ENCODE measurements at regions not wholly inside any gene's neighbourhood (a gene's known extent, or its start where the extent isn't known, plus 50 kb on each side); places are given as distances from the start of the nearest gene placed in this dataset.
A peak's percentile ranks its signal among the peaks of the same experiment; 100 is the strongest.
"Not testable (repeated sequence)": the region's sequence is repeated elsewhere in the genome, so short reads cannot be mapped to it uniquely, and the experiment has no call there.

DNA sequence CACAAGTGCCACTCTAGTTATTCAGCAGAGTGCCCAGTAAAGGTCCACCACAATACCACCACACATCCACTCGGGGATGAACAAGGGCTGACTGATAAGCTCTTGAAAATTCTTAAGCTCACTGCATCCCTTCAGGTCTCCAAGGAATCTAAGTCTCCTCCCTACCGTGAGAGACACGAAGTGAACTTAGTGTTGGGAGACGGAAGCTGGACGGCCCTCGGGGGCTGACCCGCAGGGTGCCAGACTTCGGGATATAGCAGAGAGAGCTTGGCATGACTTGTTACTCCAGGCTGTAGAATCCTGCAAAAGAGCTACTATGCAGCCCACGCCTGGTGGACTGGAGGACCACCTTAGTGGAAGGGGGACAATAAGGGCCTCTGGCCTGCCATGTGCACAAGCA is 75.1 kb downstream of the LYZL1 start:
- DNase-seq (ENCODE audit: low spot score): not testable (repeated sequence)

DNA sequence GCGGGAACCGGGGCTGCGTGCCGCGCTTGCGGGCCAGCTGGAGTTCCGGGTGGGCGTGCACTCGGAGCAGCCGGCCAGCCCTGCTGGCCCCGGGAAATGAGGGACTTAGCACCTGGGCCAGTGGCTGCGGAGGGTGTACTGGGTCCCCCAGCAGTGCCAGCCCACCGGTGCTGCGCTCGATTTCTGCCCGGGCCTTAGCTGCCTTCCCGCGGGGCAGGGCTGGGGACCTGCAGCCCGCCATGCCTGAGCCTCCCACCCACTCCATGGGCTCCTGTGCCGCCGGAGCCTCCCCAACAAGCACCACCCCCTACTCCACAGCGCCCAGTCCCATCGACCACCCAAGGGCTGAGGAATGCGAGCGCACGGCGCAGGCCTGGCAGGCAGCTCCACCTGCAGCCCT is 77.3 kb downstream of the LYZL1 start:
- DNase-seq (ENCODE audit: low spot score): not testable (repeated sequence)

DNA sequence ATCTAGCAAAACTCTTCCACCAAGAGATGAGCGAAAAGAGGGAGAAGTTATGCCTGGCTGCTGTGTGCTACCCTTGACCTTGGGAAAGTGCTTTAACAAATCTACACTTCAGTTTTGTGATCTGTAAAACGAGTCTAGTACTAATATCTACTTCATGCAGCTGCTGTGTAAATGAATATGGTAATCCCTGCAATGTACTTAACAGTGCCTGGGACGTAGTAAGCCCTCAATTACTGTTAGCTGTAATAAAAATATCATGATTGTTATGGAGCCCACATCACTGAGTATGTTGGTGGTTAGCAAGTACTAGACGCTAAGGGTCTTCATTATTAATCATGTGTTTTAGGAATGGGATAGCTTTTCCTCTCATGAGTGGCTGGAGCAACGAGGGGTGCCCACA is 80.5 kb downstream of the LYZL1 start:
- DNase-seq (ENCODE audit: low spot score): no peak

DNA sequence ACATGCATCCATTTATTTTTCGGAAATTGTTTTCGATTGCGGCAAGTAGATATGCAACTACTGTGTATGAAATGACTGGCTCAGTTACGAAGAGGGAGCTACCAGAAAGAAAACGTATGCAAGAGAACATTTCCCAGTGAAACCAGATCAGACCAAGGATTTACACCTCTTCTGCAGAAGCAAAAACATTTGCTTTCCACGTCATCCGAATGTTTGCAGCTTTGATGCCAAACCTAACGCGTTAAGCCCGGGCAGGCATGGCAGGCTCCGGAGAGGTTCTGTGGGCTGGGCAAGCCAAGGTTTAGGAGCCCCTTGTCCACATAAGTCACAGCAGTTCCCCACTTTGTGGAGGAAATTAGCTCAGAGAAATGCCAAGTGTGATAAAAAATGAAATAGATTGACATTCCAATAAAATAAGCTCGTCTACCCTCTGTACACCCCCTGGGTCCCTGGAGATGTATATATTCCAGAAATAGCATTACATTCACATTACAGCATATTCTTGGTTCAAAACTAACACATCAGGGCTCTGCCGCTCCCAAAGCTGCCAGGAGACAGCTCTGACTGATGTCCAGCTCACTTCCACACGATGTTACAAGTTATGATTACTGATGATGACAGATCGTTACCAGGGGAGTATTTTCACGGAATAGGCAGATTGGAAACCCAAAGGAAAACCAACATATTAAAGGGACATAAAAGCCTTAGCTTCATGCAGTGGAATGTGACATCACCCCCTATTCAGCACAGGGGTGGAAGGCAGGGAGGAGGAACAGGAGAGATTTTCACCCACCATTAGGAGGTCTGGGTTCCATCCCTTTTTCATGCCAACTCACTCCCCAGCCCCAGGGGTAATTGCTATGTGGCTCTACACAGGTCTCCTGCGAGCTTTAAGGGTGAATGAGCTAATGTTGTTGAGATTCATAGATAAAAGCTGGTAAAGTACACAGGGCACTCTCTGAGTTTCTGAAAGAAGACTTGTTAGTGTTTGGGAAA is 81.5 kb downstream of the LYZL1 start:
- DNase-seq (ENCODE audit: low spot score): no peak

DNA sequence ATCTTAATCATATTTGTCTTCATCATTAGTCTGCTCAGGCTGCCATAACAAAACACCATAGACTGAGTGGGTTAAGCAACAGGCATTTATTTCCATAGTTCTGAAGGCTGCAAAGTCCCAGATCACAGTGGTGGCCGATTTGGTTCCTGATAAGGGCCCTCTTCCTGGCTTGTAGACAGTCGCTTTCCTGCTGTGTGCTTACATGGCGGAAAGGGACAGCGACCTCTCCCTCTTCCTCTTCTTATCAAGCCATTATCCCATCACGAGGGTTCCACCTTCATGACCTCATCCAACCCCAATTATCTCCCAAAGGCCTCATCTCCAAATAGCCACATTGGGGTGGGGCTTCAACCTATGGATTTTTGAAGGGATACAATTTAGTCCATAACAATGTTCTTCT is 84.0 kb downstream of the LYZL1 start:
- DNase-seq (ENCODE audit: low spot score): no peak

DNA sequence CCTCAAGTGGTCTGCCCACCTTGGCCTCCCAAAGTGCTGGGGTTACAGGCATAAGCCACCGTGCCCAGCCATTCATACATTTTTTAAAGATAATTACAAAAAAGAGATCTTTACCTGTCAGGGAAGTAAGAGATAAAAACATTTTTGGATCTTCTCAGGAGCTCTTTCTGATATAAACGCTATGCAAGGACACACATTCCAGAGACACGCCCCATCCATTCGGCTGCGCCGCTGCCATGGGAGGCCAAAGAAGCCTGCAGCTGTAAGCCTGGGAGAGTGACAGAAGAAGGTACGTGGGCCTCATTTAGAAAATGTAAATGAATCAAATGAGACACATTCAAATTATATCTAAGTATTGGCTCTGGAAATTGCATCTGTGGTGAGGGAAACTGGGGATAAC is 85.3 kb downstream of the LYZL1 start:
- DNase-seq (ENCODE audit: low spot score): no peak

DNA sequence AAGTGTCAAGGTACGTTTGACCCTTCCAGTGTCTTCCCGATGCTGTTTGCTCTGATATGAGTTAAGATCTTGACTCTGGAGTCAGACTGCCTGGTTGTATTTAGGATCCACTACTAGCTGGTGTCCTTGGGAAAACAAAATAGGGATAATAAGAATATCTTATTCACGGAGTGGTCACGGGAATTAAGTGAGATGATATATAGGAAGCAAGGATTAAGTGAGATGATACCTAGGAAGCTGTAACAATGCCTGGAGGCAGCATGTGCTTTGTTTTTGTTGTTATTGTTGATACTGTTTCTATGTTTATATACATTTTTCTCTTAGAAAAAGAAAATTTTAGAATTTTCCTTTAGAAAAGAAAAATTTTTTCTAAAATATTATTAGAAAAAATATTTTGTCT is 87.0 kb downstream of the LYZL1 start:
- no peak for DNase-seq (ENCODE audit: low spot score)

DNA sequence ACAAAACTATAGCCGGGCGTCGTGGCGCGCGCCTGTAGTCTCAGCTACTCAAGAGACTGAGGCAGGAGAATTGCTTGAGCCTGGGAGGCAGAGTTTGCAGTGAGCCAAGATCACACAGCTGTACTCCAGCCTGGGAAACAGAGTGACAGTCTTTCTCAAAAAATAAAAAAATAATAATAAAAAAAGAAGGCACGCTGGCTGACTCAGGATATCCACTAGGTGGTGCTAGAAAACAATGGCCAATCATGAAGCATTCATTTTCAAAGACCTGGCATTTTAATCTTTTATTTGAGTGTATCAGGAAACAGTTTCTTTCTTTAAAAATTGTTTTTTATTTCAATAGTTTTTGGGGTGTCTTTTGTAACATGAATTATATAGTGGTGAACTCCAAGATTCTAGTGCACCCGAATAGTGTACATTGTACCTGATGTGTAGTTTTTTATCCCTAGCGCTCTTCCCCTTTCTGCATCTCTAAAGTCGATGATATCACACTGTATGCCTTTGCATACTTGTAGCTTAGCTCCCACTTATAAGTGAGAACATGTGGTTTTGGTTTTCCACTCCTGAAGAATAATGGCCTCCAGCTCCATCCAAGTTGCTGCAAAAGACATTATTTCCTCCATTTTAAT is 88.6 kb downstream of the LYZL1 start:
- peak; percentile 15 for DNase-seq (ENCODE audit: low spot score)

DNA sequence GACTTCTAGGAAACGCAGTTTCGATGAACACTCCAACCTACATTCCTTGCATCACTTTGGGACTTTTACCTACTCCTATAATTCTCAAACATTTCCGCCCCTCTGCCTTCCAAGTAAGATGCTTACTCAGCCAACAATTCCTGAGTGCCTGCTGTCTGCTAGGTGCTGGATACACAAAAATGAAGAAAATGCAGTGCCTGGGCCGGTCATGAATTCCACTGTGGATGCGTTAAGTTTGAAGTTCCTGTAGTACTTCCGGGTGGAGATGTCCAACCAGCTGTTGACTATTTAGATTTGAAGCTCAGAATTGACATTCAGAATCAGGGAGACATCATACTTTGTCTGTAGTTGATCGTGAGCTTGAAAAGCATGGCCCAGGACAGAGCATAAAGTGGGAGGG is 89.2 kb downstream of the LYZL1 start:
- no peak for DNase-seq (ENCODE audit: low spot score)

DNA sequence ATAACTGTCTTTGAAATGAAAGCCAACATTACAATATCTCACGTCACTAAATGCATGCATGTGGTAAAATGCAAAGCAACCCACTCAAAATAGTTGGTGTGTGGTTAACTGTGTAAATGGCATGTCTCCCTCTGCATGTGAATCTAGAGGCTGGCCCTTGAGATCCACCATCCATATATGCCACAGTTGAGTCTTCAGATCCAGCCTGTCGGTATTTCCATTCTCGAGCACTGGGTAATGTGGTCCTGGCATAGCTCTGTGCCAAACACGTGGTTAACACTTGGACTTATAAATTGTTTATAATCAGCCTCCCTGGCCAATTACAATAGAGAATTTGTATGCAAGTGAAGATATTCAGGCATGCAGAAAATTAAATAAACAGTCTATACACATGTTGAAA is 90.3 kb downstream of the LYZL1 start:
- DNase-seq (ENCODE audit: low spot score): no peak

DNA sequence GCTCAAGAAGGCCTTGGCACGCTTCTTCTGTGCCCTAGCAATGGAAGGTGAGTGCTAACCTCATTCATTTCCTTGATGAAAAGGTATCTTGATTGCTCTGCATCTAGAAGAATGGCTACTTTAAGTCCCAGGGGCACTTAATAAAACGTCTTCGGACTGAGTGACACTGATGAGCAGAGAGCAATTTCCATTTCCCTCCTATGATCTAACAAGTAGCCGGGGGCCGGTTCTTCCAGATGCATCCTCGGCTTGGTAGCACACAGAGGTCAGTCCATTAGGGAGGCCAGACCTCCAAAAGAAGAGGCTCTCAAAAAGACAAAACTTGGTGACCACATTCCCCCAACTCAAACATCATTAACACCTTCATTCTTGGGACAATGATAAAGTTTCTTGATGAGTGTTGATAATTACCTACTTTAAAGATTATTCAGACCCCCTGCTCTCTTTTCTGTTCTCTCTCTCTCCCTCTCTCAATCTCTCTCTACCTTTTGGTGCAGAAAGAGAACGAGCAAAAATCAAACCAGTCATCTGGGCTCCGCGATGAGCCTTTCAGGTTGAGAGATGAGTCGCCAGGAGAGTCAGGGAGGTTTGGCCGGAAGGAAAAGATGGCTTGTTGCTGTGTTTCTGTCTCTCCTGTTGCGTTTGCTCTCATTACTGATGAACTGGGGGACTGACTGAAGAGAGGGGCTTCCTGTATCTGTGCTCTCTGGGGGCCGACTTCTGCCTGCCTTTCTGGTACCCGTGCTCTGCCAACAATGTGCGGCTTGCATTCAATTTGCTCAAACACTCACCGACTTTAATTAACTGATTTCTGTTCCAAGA is 91.1 kb downstream of the LYZL1 start:
- not testable (repeated sequence) for DNase-seq (ENCODE audit: low spot score)

DNA sequence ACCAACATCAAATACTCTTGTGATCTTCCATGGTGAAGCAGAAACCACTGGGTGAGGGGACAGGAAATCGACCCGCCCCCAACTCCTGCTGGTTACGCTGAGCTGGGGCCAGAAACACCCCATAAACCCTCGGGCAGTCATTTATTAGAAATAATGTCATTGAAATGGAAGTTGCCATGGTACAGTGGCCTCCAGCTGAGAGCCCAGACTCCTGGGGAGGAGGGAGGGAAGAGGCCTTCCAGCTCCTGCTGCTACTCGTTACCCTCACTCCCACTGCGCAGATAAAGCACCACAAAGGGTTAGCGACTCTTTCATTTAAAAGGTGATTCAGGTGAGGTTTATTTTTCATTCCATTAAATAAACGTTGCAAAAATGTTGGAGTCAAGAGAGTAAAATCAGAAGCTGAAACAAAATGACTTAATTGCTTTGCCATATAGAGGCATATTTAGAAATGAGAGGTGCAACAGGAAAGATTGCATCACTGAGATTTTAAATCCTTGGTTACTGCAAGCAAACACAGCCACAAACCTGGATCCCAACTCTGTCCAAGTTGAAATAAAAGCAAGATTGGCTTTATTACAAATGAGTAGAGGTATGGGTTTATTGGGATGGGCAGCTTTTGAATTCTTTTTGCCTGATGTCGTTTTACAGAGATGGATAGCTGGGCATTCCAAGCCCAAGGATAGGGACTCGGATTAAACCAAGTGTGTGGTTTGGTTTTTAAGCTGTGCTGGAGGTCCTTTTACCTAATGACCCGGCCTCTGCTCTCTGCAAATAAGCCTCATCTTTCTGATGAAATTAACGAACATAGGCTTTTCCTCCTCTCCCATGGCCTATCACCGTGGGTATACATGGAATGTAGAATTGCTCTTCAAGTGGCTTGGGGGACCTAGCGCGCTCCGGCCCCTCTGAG is 92.0 kb downstream of the LYZL1 start:
- not testable (repeated sequence) for DNase-seq (ENCODE audit: low spot score)

DNA sequence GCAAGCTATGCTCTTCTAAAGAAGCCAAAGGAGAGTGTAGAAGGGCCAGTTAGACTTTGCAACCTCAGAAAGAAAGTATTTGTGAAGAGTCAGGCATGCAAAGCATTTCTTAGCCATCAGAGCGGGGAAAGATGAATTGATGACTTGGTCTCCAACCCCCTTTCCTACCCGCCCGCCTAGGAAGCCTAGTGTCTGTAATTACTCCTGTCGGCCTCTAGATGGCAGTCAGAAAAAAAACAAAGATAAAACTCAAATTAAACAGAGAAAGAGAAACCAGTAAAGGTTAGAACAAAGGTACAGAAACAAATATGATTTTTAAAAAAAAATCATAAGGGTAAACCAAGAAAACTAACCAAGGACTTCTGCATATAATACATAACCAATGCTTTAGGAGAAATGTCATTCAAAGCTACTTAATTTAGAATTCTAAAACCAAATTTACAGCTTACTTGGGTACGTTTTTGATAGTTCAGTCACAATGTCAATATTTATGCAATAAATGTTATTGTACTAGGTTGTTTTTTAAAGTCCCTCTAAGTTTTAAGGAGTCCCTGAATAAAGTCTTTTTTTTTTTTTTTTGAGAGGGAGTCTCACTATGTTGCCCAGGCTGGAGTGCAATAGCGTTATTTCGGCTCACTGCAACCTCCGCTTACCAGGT is 97.6 kb downstream of the LYZL1 start:
- peak; percentile 44 for DNase-seq (ENCODE audit: low spot score)

DNA sequence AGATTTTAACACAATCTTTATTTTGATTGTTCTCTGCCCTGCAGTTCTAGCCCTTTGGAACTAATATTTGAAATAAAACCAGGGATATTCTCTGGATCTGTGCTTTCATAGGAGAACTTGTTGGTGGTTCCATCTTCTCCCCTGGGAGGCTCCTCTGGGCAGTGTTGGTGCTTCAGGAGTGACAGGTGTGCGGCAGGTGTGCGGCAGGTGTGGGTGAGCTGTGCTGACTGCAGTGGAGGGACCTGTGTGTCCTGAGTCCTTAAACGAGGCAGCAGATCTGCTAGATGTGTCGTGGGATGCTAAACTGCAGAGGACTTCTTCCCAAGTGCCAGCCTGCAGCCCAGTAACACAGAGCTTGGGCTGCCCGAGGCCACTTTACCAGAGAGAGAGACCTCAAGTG is 98.4 kb downstream of the LYZL1 start:
- no peak for DNase-seq (ENCODE audit: low spot score)

DNA sequence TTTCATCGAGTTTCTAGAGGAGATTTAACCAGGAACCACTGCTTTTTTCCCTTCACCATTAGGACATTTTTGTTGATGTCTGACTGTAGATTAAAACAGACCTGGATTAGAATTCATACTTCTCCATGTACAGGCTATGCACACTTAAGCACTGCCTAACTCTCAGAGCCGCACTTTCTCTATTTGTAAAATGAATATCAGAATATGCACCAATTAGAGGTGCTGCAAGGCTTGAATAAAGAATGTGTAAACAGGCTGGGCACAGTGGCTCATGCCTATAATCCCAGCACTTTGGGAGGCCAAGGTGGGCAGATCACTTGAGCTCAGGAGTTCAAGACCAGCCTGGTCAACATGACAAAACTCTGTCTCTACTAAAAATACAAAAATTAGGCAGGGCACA is 99.2 kb downstream of the LYZL1 start:
- DNase-seq (ENCODE audit: low spot score): not testable (repeated sequence)

DNA sequence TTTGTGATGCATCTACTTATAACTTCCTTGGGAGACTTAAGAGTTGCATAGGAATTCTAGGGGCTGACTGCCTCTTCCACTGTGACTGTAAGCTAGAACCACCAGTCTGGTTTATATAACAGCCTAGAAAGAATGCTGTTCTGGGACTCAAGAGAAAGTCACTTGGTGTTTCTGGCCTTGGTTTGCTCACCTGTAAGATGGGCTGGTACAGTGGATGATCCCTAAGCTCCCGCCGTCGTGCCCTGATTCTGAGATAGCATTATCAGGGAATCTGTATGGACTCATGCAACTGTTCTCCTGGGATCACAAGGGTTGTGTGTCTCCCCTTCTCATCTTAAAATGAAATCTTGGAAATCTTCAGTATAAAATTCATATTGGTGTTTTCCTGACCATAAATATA is 100.6 kb downstream of the LYZL1 start:
- DNase-seq (ENCODE audit: low spot score): no peak

DNA sequence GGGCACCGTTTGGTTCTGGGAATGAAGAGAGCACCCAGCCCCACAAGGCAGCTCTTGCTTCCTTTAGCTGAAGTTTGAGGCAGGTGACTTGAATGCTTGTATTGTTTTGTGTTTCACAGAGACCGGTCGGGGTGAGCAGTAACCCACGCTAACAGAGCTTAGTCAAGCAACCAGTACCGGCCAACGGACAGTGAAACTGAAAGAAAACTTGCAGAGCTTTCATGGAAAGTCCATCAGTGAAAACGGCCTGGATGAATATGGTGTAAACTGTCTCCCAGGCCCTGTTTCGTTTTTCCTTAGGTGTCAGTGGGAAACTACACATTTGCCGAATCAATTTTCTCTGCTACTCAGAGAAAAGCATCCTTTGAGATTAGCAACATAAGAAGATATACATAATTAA is 101.1 kb downstream of the LYZL1 start:
- no peak for DNase-seq (ENCODE audit: low spot score)

DNA sequence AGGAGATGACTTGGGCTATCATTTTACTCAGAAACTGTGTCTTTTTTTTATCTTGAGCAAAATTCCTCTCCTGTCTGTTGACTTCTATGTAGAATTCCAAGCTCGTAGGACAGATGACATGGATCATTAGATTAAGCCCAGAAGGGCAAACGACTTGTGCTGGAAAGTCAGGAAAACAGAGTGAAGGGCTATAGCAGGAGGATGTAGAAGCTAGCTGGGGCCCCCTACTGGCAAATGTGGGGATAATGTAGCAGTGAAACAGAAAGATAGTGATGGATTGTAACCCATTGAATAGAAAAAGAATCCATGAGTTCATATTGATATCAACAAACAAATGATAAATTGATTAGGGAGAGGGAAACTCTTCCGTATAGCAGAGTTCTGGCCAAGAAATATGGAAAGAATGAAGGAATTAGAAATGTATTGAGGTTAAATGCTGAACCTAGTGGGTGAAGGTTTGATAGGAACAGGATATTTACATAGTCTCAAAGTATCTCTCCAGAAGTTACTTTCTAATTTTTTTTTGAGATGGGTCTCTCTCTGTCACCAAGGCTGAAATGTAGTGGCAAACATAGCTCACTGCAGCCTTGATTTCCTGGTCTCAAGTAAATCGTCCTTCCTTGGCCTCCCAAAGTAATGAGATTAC is 103.6 kb downstream of the LYZL1 start:
- DNase-seq (ENCODE audit: low spot score): peak; percentile 37

DNA sequence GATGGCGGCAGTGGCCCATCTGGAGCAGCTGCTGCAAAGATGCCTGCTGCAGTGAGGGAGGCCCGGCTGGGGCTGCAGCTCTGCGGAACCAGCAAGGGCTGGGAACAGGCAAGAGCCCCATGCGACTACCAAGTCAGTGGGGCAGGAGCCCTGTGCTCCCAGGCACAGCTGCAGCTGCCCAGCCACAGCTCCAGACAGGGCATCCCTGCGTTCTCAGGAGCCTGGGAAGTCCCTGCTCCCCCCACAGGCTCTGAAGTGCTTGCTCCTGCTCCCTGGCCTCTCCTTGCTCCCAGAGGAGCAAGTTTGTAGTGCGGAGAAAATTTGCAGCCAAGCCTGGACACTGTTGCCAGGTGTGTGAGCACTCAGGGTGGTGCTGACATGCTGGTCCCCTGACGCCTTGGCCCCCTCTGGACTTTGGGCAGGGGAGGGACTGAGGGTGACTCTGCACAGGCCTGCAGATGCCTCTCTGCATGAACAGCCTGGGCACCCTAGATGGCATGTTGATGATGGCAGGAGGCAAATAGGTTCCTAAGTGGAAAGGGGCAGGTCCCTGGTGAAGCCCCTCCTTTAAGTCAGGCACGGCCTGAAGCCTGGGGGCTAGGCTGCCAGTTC is 105.6 kb downstream of the LYZL1 start:
- no peak for DNase-seq (ENCODE audit: low spot score)

DNA sequence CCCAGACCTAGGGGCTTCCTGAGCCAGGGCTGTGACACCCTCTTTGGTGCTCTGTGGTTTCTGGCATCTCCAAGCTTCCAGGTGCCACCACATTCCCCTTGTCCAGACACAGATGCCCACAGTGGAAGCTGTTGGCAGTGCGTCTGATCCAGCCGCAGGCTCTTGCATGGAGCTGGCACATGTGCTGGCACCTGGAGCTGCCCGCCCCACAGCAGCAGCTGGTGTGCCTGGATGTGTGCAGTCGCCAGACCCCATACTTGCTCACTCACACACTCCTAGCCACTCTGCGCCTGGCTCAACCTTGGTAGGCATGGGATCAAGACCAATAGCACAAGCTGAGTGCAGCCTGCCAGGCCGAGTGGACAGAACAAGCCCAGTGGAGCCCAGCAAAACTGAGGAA is 106.5 kb downstream of the LYZL1 start:
- no peak for DNase-seq (ENCODE audit: low spot score)

Measured in Ammon's horn (tissue), 1 donor.